ENCODE measurements at regions not wholly inside any gene's neighbourhood (a gene's known extent, or its start where the extent isn't known, plus 50 kb on each side); places are given as distances from the start of the nearest gene placed in this dataset.

- in situ Hi-C loops (cut with MboI; ENCODE audit: low pct_unique_long_range_greater_than_20kb, low sequenced_read_pairs, unreplicated experiment): no loop called here
- DNase-seq (ENCODE audit: low spot score): no peak
- TF ChIP-seq, protein P1, sequence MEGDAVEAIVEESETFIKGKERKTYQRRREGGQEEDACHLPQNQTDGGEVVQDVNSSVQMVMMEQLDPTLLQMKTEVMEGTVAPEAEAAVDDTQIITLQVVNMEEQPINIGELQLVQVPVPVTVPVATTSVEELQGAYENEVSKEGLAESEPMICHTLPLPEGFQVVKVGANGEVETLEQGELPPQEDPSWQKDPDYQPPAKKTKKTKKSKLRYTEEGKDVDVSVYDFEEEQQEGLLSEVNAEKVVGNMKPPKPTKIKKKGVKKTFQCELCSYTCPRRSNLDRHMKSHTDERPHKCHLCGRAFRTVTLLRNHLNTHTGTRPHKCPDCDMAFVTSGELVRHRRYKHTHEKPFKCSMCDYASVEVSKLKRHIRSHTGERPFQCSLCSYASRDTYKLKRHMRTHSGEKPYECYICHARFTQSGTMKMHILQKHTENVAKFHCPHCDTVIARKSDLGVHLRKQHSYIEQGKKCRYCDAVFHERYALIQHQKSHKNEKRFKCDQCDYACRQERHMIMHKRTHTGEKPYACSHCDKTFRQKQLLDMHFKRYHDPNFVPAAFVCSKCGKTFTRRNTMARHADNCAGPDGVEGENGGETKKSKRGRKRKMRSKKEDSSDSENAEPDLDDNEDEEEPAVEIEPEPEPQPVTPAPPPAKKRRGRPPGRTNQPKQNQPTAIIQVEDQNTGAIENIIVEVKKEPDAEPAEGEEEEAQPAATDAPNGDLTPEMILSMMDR (IDR thresholded peaks at IDR 0.05; ENCODE audit: extremely low read depth, insufficient read depth, missing control alignments): no peak
Observed at GRCh38 chr1:47585141-47585902, 147.5 kb downstream of the FOXD2 start.

DNA sequence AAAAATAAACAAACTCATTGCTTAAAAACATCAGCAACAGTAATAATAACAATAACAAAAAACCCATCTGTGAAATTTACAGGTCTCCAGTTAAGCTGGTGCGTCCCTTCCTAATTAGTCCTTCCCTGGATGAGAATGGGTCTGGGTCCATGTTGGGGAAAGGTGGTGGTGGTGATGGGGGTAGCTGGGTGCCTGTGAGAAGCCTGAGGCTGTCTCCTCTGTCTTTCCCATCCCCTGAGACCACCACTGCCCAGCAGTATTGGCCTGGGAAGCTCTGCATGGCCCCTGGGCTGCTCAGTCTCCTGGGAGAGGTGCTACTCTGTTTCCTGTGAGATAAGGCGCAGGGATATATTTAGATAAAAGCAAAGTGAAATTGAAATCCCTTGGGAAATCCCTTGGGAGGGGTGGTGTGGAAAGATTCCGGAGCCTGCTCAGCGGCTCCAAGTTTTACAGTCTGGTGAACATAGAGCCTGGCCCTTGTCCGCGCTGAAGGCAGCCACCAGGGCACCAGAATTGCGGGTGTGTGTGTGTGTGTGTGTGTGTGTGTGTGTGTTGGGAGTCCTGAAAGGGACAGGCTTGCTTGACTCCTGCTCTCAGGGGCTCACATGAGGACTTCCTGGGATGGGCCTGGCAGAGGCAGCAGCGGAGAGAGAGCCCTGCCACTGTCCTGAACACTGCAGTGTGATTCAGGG, 150.2 kb downstream of the FOXD2 start:
- no peak for DNase-seq (ENCODE audit: low spot score)
- TF ChIP-seq, protein P1 (IDR thresholded peaks at IDR 0.05; ENCODE audit: extremely low read depth, insufficient read depth, missing control alignments): no peak
- in situ Hi-C loops (cut with MboI; ENCODE audit: low pct_unique_long_range_greater_than_20kb, low sequenced_read_pairs, unreplicated experiment): no loop called here

DNA sequence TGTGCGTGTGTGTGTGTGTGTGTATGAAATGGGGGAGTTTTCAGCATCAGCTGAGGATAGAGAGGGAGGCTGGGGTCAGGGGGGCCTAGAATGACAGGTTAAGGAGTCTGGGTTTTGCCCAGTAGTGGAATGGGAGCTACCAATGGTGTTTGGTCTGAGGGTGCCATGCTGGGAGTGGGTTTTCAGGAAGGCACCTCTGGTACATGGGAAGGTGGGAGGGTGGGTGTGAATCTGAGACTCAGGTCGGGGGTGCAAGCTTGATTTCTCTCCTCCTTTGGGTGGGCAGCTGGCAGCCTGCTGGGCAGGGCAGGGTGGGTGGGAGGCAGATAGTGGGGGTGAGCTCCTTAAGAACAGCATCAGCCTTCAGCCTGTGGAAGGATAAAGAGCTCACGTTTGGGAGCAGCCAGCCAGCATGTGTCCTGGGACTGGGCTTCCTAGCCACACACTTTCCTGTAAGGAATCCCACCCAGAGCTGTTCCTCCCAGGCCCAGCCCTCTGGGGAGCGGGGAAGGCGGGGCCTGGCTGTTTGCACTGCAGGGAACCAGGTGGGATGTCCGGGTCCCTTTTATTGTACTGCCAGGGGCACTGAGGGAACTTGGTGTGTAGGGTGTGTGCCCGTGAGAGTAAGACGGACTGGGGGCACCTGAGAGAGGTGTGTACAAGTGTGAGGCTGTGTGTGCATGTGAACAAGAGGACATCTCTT, 152.8 kb downstream of the FOXD2 start:
- TF ChIP-seq, protein P1 (IDR thresholded peaks at IDR 0.05; ENCODE audit: extremely low read depth, insufficient read depth, missing control alignments): no peak
- no peak for DNase-seq (ENCODE audit: low spot score)
- in situ Hi-C loops (cut with MboI; ENCODE audit: low pct_unique_long_range_greater_than_20kb, low sequenced_read_pairs, unreplicated experiment): no loop called here

DNA sequence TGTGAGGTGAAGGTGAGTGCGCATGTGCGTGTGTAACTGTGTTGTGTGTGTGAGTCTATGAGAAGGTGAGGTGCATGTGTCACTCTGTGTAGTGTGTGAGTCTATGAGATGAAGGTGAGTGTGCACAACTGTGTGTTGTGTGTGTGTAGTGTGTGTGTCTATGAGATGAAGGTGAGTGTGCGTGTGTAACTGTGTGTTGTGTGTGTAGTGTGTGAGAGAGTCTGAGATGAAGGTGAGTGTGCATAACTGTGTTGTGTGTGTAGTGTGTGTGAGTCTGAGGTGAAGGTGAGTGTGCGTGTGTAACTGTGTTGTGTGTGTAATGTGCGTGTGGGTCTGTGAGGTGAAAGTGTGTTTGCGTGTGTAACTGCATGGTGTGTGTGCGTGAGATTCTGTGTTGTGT, 154.0 kb downstream of the FOXD2 start:
- in situ Hi-C loops (cut with MboI; ENCODE audit: low pct_unique_long_range_greater_than_20kb, low sequenced_read_pairs, unreplicated experiment): no loop called here
- TF ChIP-seq, protein P1 (IDR thresholded peaks at IDR 0.05; ENCODE audit: extremely low read depth, insufficient read depth, missing control alignments): no peak
- DNase-seq (ENCODE audit: low spot score): no peak

DNA sequence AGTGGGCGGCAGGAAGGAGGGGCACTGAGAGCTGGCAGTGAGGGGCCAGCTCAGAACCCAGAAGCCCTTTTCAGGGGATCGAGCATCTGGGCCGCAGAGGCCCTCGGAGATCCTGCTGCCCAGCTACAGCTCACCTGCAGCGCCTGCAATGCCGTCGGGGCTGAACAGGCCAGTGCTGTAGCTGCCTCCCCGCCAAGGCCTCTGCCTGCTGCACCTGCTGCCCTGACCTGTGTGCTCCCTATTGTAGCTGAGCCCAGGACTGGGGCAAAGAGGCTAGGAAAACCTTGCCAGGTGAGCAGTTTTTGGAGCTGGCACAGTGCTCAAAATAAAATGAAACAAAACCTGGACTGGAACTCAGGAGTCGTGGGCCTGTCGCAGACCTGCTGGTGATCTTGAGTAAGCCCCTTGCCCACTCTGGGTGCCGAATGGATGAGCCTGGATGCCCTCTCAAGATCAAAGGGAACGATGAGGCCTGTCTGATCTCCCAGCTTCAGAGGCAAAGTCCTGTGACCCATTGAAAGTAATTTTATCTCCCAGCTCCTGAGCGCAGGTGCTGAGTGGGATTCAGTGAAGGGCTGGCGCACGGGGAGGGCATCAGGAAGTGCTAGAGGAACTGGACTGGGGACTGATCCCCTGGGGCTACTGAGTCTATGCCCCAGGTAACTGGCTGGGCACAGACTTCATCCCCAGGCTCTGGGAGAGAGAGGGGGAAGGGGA, 154.6 kb downstream of the FOXD2 start:
- TF ChIP-seq, protein P1 (IDR thresholded peaks at IDR 0.05; ENCODE audit: extremely low read depth, insufficient read depth, missing control alignments): no peak
- DNase-seq (ENCODE audit: low spot score): no peak
- in situ Hi-C loops (cut with MboI; ENCODE audit: low pct_unique_long_range_greater_than_20kb, low sequenced_read_pairs, unreplicated experiment): no loop called here

- in situ Hi-C loops (cut with MboI; ENCODE audit: low pct_unique_long_range_greater_than_20kb, low sequenced_read_pairs, unreplicated experiment): no loop called here
- DNase-seq (ENCODE audit: low spot score): no peak
- TF ChIP-seq, protein P1 (IDR thresholded peaks at IDR 0.05; ENCODE audit: extremely low read depth, insufficient read depth, missing control alignments): no peak
Observed at GRCh38 chr1:47593013-47593568, 155.2 kb downstream of the FOXD2 start.
